H1 (cell line): ENCODE measurements at regions not wholly inside any gene's neighbourhood (a gene's known extent, or its start where the extent isn't known, plus 50 kb on each side); places are given as distances from the start of the nearest gene placed in this dataset.

Experiments used
- CTCF ChIA-PET: fragments of 300-600 bp; sonication (Branson Sonifier 250); formaldehyde crosslinking; loops from one replicate; lab custom pipeline; 2021; ENCODE audit not compliant: partially characterized antibody; lab: Charles Lee
- POLR2A ChIA-PET: fragments of 300-600 bp; sonication (Branson Sonifier 250); formaldehyde crosslinking; loops from one replicate; lab custom pipeline; 2021; ENCODE audit warnings: inconsistent platforms; ENCODE audit not compliant: partially characterized antibody; lab: Charles Lee
- DNase-seq, 2 experiments: peaks; one replicate each; pipeline versions ENCODE4 v3.0.0 to v3.0.0-alpha.2; 2010 to 2022; ENCODE audit warnings: low spot score in 2 of 2, low read depth in 1 of 2, mixed read lengths in 1 of 2
- FAIRE-seq: peaks from 2 replicates; lab custom pipeline; 2011; peaks lifted over from hg19 to GRCh38; lab: Jason Lieb, UNC
- H2AFZ ChIP-seq: 2 replicates; pipeline ENCODE4 v1.8.1; 2012; ENCODE audit warnings: low read length, inconsistent platforms
- H2AK5ac ChIP-seq: 2 replicates; pipeline ENCODE4 v1.6.1; 2013; ENCODE audit warnings: low read depth, low read length
- H2BK120ac ChIP-seq: replicated peaks from 2 replicates; pipeline ENCODE3; 2013; ENCODE audit warnings: low read depth, low read length, inconsistent platforms
- H2BK12ac ChIP-seq: 2 replicates; pipeline ENCODE4 v1.6.1; 2013; ENCODE audit warnings: low read depth, low read length
- H2BK15ac ChIP-seq: 2 replicates; pipeline ENCODE4 v1.6.1; 2013; ENCODE audit warnings: low read length
- H2BK20ac ChIP-seq: 2 replicates; pipeline ENCODE4 v1.6.1; 2013; ENCODE audit warnings: low read length
- H2BK5ac ChIP-seq: 2 replicates; pipeline ENCODE4 v1.6.1; 2013; ENCODE audit warnings: low read depth, low read length
- H3K14ac ChIP-seq: 2 replicates; pipeline ENCODE4 v1.6.1; 2013; ENCODE audit warnings: inconsistent platforms; ENCODE audit not compliant: insufficient read length
- H3K18ac ChIP-seq: 2 replicates; pipeline ENCODE4 v1.6.1; 2013; ENCODE audit warnings: low read length; ENCODE audit errors: extremely low read depth
- H3K23ac ChIP-seq: 2 replicates; pipeline ENCODE4 v1.6.1; 2013; ENCODE audit warnings: inconsistent platforms; ENCODE audit not compliant: insufficient read length
- H3K23me2 ChIP-seq: 2 replicates; pipeline ENCODE4 v1.6.1; 2013; ENCODE audit warnings: low read depth, low read length
- H3K27ac ChIP-seq: 2 replicates; pipeline ENCODE4 v1.6.1; 2011; ENCODE audit warnings: low read depth, low read length, inconsistent platforms
- H3K27me3 ChIP-seq, 4 experiments: replicated peaks in 1 of 4; 1 replicate in 1 of 4; 2 replicates in 3 of 4; pipeline versions ENCODE4 v1.6.1 to v1.8.1; 2011 to 2013; ENCODE audit warnings: low read length in 3 of 4, mild to moderate bottlenecking in 3 of 4, inconsistent platforms in 2 of 4, mixed read lengths in 2 of 4, moderate library complexity in 1 of 4; ENCODE audit not compliant: control insufficient read depth in 3 of 4, insufficient read depth in 3 of 4; ENCODE audit errors: extremely low read depth in 1 of 4
- H3K36me3 ChIP-seq, 4 experiments: 2 replicates each; pipeline versions ENCODE4 v1.6.1 to v1.8.1; 2011 to 2013; ENCODE audit warnings: mild to moderate bottlenecking in 4 of 4, low read length in 3 of 4, moderate library complexity in 2 of 4, control low read depth in 1 of 4, inconsistent platforms in 1 of 4; ENCODE audit not compliant: insufficient read depth in 4 of 4, control insufficient read depth in 2 of 4
- H3K4ac ChIP-seq: replicated peaks from 2 replicates; pipeline ENCODE3; 2013; ENCODE audit warnings: low read length, low read depth, mixed read lengths, inconsistent platforms; ENCODE audit not compliant: insufficient read length
- H3K4me1 ChIP-seq, 4 experiments: replicated peaks in 1 of 4; 1 replicate in 1 of 4; 2 replicates in 3 of 4; pipeline versions ENCODE4 v1.6.1 to v1.8.1; 2011 to 2013; ENCODE audit warnings: low read length in 3 of 4, inconsistent platforms in 2 of 4, mixed read lengths in 1 of 4; ENCODE audit not compliant: insufficient read depth in 4 of 4, control insufficient read depth in 3 of 4
- H3K4me2 ChIP-seq, 2 experiments: 2 replicates each; pipeline versions ENCODE4 v1.6.1 to v1.8.1; 2011 to 2013; ENCODE audit warnings: low read depth in 2 of 2, low read length in 2 of 2, control low read depth in 1 of 2, inconsistent platforms in 1 of 2, mild to moderate bottlenecking in 1 of 2; ENCODE audit not compliant: insufficient read depth in 1 of 2
- H3K4me3 ChIP-seq, 4 experiments: fragments of 200-600, 300-600 bp in 1 of 4; sonication (generic), shearing (Covaris generic), sonication (Bioruptor Twin) in 1 of 4; 2 replicates each; pipeline versions ENCODE4 v1.5.1 to v1.8.1; 2011 to 2016; ENCODE audit warnings: low read length in 4 of 4, low read depth in 3 of 4, control low read depth in 2 of 4, inconsistent platforms in 2 of 4, mild to moderate bottlenecking in 2 of 4, mixed read lengths in 1 of 4, moderate library complexity in 1 of 4; ENCODE audit not compliant: insufficient read depth in 2 of 4; ENCODE audit errors: extremely low read depth in 1 of 4
- H3K56ac ChIP-seq: replicated peaks from 2 replicates; pipeline ENCODE3; 2013; ENCODE audit warnings: low read depth, mild to moderate bottlenecking, mixed read lengths, low read length, inconsistent platforms; ENCODE audit not compliant: insufficient read length
- H3K79me1 ChIP-seq: 2 replicates; pipeline ENCODE4 v1.6.1; 2013; ENCODE audit warnings: low read depth, low read length, control low read depth
- H3K79me2 ChIP-seq, 2 experiments: 2 replicates each; pipeline versions ENCODE4 v1.6.1 to v1.8.1; 2012 to 2013; ENCODE audit warnings: low read length in 2 of 2, mild to moderate bottlenecking in 2 of 2, inconsistent platforms in 1 of 2; ENCODE audit not compliant: insufficient read depth in 2 of 2, control insufficient read depth in 1 of 2
- H3K9ac ChIP-seq, 4 experiments: replicated peaks in 1 of 4; 1 replicate in 1 of 4; 2 replicates in 3 of 4; pipeline versions ENCODE4 v1.6.1 to v1.8.1; 2011 to 2013; ENCODE audit warnings: low read depth in 3 of 4, low read length in 3 of 4, control low read depth in 2 of 4, mild to moderate bottlenecking in 2 of 4, moderate library complexity in 2 of 4, inconsistent platforms in 1 of 4; ENCODE audit errors: extremely low read depth in 1 of 4
- H3K9me3 ChIP-seq, 2 experiments: 2 replicates each; pipeline versions ENCODE4 v1.6.1 to v1.8.1; 2012 to 2013; ENCODE audit warnings: mild to moderate bottlenecking in 2 of 2, moderate library complexity in 2 of 2, control low read depth in 1 of 2, inconsistent platforms in 1 of 2, low read depth in 1 of 2, low read length in 1 of 2, mixed read lengths in 1 of 2; ENCODE audit not compliant: insufficient read depth in 2 of 2
- H4K20me1 ChIP-seq, 2 experiments: replicated peaks in 1 of 2; 2 replicates each; pipeline versions ENCODE3 to v1.8.1; 2011 to 2013; ENCODE audit warnings: inconsistent platforms in 2 of 2, low read length in 2 of 2, mild to moderate bottlenecking in 1 of 2; ENCODE audit not compliant: insufficient read depth in 2 of 2, control insufficient read depth in 1 of 2
- H4K5ac ChIP-seq: 2 replicates; pipeline ENCODE4 v1.6.1; 2013; ENCODE audit warnings: low read length, low read depth, mixed read lengths, inconsistent platforms; ENCODE audit not compliant: insufficient read length
- H4K8ac ChIP-seq: 2 replicates; pipeline ENCODE4 v1.8.0; 2013; ENCODE audit warnings: mild to moderate bottlenecking, moderate library complexity, low read length, inconsistent platforms; ENCODE audit not compliant: insufficient read depth; ENCODE audit errors: extremely low read depth
- H4K91ac ChIP-seq: replicated peaks from 2 replicates; pipeline ENCODE3; 2013; ENCODE audit warnings: low read length, mixed read lengths, inconsistent platforms; ENCODE audit not compliant: insufficient read length
- CBX5 ChIP-seq: fragments of 300-800, 300-1000 bp; sonication (generic); IDR thresholded peaks from 2 replicates; pipeline ENCODE4 v1.7.1; 2016; ENCODE audit warnings: antibody characterized with exemption, low read length, low read depth
- EP300 ChIP-seq, 2 experiments: IDR thresholded peaks; 1 replicate in 1 of 2; 2 replicates in 1 of 2; pipeline ENCODE4 v1.6.1; 2011 to 2012; ENCODE audit warnings: low read depth in 2 of 2, low read length in 2 of 2, mild to moderate bottlenecking in 2 of 2, borderline replicate concordance in 1 of 2, inconsistent platforms in 1 of 2, moderate library complexity in 1 of 2
- SAP30 ChIP-seq: fragments of 300-600 bp; sonication (generic); IDR thresholded peaks from 2 replicates; pipeline ENCODE4 v1.7.1; 2012; ENCODE audit warnings: low read length, moderate library complexity, mild to moderate bottlenecking, inconsistent platforms; ENCODE audit not compliant: insufficient read depth, insufficient replicate concordance
- SP1 ChIP-seq: IDR thresholded peaks from 2 replicates; pipeline ENCODE4 v1.6.1; 2011; ENCODE audit warnings: low read depth, low read length
- SP2 ChIP-seq: IDR thresholded peaks from 2 replicates; pipeline ENCODE4 v1.6.1; 2012; ENCODE audit warnings: mild to moderate bottlenecking, low read length, inconsistent platforms
- SRF ChIP-seq: IDR thresholded peaks from 2 replicates; pipeline ENCODE4 v1.6.1; 2011; ENCODE audit warnings: mild to moderate bottlenecking, low read depth, low read length, moderate library complexity
- TAF1 ChIP-seq: IDR thresholded peaks from 2 replicates; pipeline ENCODE4 v1.6.1; 2011; ENCODE audit warnings: mild to moderate bottlenecking, low read depth, low read length
- TCF12 ChIP-seq: IDR thresholded peaks from 2 replicates; pipeline ENCODE4 v1.6.1; 2011; ENCODE audit warnings: low read depth, mild to moderate bottlenecking, low read length
- YY1 ChIP-seq: IDR thresholded peaks from 2 replicates; pipeline ENCODE4 v1.6.1; 2011; ENCODE audit warnings: low read depth, mild to moderate bottlenecking, low read length
- ZNF274 ChIP-seq: IDR thresholded peaks from 2 replicates; pipeline ENCODE4 v1.7.0; 2012; ENCODE audit warnings: low read length, borderline replicate concordance; ENCODE audit errors: extremely low read depth
- WGBS, 2 experiments: shearing (Covaris generic) in 1 of 2; methylation state at CpG; one replicate each; pipeline versions ENCODE4 v1.1.6 to v1.1.7; 2013 to 2015; ENCODE audit warnings: low lambda C conversion rate in 2 of 2, mixed read lengths in 2 of 2, inconsistent platforms in 1 of 2, low coverage in 1 of 2, missing lambda C conversion rate in 1 of 2; ENCODE audit not compliant: insufficient replicate concordance in 2 of 2, insufficient coverage in 1 of 2, insufficient read length in 1 of 2; ENCODE audit errors: extremely low coverage in 1 of 2, missing lambda C conversion rate in 1 of 2; 5-methylcytosine and 5-hydroxymethylcytosine counted together
- TF ChIP-seq, protein P1 (sequence below): IDR thresholded peaks from 2 replicates; pipeline ENCODE4 v1.6.1; 2012; ENCODE audit warnings: low read length, inconsistent platforms
- TF ChIP-seq, protein P2 (sequence below): IDR thresholded peaks from 2 replicates; pipeline ENCODE4 v1.6.1; 2012; ENCODE audit warnings: inconsistent platforms

DNA sequence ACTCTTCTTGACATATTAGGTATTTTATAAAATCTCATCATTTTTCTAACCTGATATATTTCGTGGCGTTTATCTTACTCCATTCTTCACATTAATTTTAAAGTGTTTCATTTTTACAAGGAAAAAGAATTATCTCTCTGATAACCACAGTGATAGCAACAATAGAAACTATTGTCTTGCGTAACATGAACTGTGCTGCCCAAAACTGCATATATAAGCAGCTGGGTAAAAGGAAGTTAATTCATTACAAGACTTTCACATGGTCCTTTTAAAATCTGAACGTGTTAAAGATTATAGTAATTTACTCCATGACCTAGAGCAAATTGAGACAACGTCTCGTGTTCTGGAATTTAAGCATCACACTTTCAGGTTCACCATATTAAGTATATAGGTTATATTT lies 210.4 kb upstream of the GRIA4 start:
- Histone ChIP-seq H2BK20ac (no peak overlapping the region), H3K9ac (no peak overlapping the region), H2BK120ac (no peak overlapping the region), H3K4me3 (no peak overlapping the region), H3K79me2 (no peaks in the 10 kb centered on the region), H3K56ac (no peak overlapping the region), H2BK5ac (no peak overlapping the region), H4K91ac (no peak overlapping the region), H3K9me3 (no peaks in the 10 kb centered on the region), H2AFZ (no peak overlapping the region), H3K4me2 (no peak overlapping the region), H4K20me1 (no peaks in the 10 kb centered on the region), H3K4me1 (no peaks in the 10 kb centered on the region), H3K4ac (no peak overlapping the region), H4K8ac (no peak overlapping the region), H3K23me2 (no peaks in the 10 kb centered on the region), H3K18ac (no peak overlapping the region), H2AK5ac (no peak overlapping the region), H2BK12ac (no peak overlapping the region), H3K14ac (no peak overlapping the region), H3K23ac (no peak overlapping the region), H3K36me3 (no peaks in the 10 kb centered on the region), H3K27ac (no peak overlapping the region), H3K27me3 (no peaks in the 10 kb centered on the region), H4K5ac (no peak overlapping the region), H2BK15ac (no peak overlapping the region), H3K79me1 (no peaks in the 10 kb centered on the region)
- DNase-seq, result no peak
- FAIRE-seq, result no peak
- WGBS, 2 experiments, result 88% methylated on average over 6 of the region's 6 CpGs; no CpG with 5 or more reads in 1 of the 2 experiments
- TF ChIP-seq SAP30 (no peak), CBX5 (no peak), SP1 (no peak), SRF (no peak), ZNF274 (no peak), TCF12 (no peak), EP300 (IDR thresholded peaks at IDR 0.05; ENCODE audit: borderline replicate concordance in 1 of 2, low read depth in 2 of 2, low read length in 2 of 2) (no peak), YY1 (no peak), SP2 (no peak), TAF1 (no peak)
- TF ChIP-seq, protein P1, sequence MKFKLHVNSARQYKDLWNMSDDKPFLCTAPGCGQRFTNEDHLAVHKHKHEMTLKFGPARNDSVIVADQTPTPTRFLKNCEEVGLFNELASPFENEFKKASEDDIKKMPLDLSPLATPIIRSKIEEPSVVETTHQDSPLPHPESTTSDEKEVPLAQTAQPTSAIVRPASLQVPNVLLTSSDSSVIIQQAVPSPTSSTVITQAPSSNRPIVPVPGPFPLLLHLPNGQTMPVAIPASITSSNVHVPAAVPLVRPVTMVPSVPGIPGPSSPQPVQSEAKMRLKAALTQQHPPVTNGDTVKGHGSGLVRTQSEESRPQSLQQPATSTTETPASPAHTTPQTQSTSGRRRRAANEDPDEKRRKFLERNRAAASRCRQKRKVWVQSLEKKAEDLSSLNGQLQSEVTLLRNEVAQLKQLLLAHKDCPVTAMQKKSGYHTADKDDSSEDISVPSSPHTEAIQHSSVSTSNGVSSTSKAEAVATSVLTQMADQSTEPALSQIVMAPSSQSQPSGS, result no peak
- TF ChIP-seq, protein P2, sequence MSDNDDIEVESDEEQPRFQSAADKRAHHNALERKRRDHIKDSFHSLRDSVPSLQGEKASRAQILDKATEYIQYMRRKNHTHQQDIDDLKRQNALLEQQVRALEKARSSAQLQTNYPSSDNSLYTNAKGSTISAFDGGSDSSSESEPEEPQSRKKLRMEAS, result no peak
- ChIA-PET CTCF (no interaction called here), POLR2A (no interaction called here)
